Panc1 (cell line): ENCODE measurements at regions not wholly inside any gene's neighbourhood (a gene's known extent, or its start where the extent isn't known, plus 50 kb on each side); places are given as distances from the start of the nearest gene placed in this dataset.

Experiments
- CTCF ChIP-seq: fragments of 450-650 bp; IDR thresholded peaks from 2 replicates; pipeline ENCODE4 v1.5.1; 2017; ENCODE audit warnings: mild to moderate bottlenecking
- POLR2AphosphoS5 ChIP-seq: IDR thresholded peaks from 2 replicates; pipeline ENCODE4 v1.6.1; 2012; ENCODE audit warnings: mild to moderate bottlenecking, low read depth, low read length, moderate library complexity
- REST ChIP-seq, 2 experiments: IDR thresholded peaks; 2 replicates each; pipeline ENCODE4 v1.6.1; 2011 to 2012; ENCODE audit warnings: low read depth in 2 of 2, control low read depth in 1 of 2, low read length in 1 of 2, mild to moderate bottlenecking in 1 of 2, moderate library complexity in 1 of 2; ENCODE audit not compliant: insufficient read depth in 1 of 2
- SIN3A ChIP-seq: IDR thresholded peaks from 2 replicates; pipeline ENCODE4 v1.6.1; 2012; ENCODE audit warnings: low read depth, mild to moderate bottlenecking, low read length, moderate library complexity, borderline replicate concordance; ENCODE audit not compliant: insufficient read depth
- TCF7L2 ChIP-seq: IDR thresholded peaks from 2 replicates; pipeline ENCODE4 v1.6.1; 2011; ENCODE audit warnings: mild to moderate bottlenecking, low read depth, low read length, inconsistent platforms

GRCh38 chr5:2374703-2375102 lies 376.8 kb downstream of the IRX2 start:
- TF ChIP-seq CTCF = no peak
- TF ChIP-seq REST (IDR thresholded peaks at IDR 0.05; ENCODE audit: insufficient read depth in 1 of 2, low read depth in 2 of 2, low read length in 1 of 2) = no peak
- no peak for TF ChIP-seq POLR2AphosphoS5
- TF ChIP-seq SIN3A = no peak
- no peak for TF ChIP-seq TCF7L2
